ENCODE measurements at regions not wholly inside any gene's neighbourhood (a gene's known extent, or its start where the extent isn't known, plus 50 kb on each side); places are given as distances from the start of the nearest gene placed in this dataset.

- TF ChIP-seq ZHX2 (IDR thresholded peaks at IDR 0.05; ENCODE audit: low read depth) (0 out of 2 replicates have a peak, but pooled peaks have one; percentile 42), ZHX2 (CRISPR knock-in tag; IDR thresholded peaks at IDR 0.05; ENCODE audit: borderline replicate concordance) (no peak), ZFP62 (CRISPR knock-in tag; IDR thresholded peaks at IDR 0.05) (no peak), EP300 (IDR thresholded peaks at IDR 0.05; ENCODE audit: low read depth in 2 of 2, low read length in 2 of 2) (0 out of 4 replicates have a peak, but pooled peaks of 1 of the 2 experiments have one; percentile 12), EP300 (CRISPR knock-in tag; IDR thresholded peaks at IDR 0.05; ENCODE audit: borderline replicate concordance) (no peak), RERE (CRISPR knock-in tag; IDR thresholded peaks at IDR 0.05; ENCODE audit: low read depth) (no peak), ZFP37 (CRISPR knock-in tag; IDR thresholded peaks at IDR 0.05; ENCODE audit: borderline replicate concordance) (no peak), ZNF709 (CRISPR knock-in tag; IDR thresholded peaks at IDR 0.05) (no peak), ZNF503 (CRISPR knock-in tag; IDR thresholded peaks at IDR 0.05) (no peak), ZMAT3 (CRISPR knock-in tag; conservative IDR thresholded peaks at IDR 0.05) (0 out of 2 replicates have a peak, but pooled peaks have one; percentile 7)
Observed at GRCh38 chr2:120541972-120542670, 193.5 kb upstream of the GLI2 start (continued).
